Hypothalamus (tissue), 51 donors: ENCODE measurements at regions not wholly inside any gene's neighbourhood (a gene's known extent, or its start where the extent isn't known, plus 50 kb on each side); places are given as distances from the start of the nearest gene placed in this dataset.

ENCODE experiments used
- DNase-seq, 51 donors: peaks; one replicate each; lab custom pipeline; 2025; lab: John Stamatoyannopoulos, UW

DNA sequence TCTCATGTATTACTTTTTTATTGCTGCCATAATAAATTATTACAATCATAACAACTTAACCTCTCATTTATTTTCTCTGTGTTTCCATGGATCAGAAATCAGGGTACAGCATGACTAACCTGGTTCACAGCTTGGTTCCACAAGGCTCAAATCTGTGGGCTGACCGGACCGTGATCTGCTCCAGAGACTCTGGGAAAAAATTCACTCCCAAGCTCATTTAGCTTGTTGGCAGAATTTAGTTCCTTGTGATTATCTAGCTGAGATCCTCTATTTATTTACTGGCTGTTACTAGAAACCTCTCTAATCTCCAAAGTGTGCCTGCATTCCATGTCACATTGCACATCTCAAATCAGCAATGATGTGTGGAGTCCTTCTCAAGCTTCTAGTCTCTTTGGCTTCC lies 386.6 kb downstream of the DIPK2A start:
- no peak for DNase-seq

GRCh38 chr3:144361002-144361401 lies 389.4 kb downstream of the DIPK2A start:
- DNase-seq, result no peak

- no peak for DNase-seq
These were observed 390.5 kb downstream of the DIPK2A start for GRCh38 chr3:144362126-144362525.

DNA sequence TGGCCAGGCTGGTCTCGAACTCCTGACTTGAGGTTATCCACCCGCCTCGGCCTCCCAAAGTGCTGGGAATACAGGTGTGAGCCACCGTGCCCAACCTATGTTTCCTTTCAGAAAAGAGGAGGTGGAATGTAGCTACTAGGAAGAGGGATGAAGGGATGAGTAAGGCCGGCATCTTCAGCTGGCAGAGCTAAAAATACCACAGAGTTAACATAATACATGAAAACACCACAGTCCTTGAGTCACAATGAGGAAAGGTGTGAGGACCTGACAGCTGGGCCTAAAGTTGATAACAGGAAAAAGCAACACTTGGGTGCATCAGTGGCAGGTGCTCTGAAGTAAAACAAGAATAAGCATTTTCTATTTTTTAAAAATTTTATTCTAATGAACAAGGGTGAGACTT lies 392.2 kb downstream of the DIPK2A start:
- no peak for DNase-seq

DNA sequence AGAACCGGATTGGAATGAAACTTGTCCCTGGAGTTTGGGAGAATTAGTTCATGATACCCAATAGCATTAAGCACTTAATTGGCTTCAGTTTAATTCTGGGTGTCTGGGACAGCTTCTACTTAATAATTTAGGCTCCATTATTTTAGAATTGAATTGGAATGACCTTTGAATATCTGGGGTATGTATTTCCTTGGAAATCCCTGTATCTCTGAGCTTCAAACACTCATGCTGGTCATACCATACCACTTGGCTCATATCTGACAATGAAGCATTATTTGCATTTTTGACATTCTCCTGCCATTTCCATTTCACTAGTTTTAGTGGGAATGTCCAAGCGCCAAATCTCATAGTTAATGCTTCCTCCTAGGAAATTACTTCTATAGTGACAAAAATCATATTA lies 393.1 kb downstream of the DIPK2A start:
- no peak for DNase-seq

GRCh38 chr3:144369129-144369879 lies 397.7 kb downstream of the DIPK2A start:
- DNase-seq, result no peak

DNA sequence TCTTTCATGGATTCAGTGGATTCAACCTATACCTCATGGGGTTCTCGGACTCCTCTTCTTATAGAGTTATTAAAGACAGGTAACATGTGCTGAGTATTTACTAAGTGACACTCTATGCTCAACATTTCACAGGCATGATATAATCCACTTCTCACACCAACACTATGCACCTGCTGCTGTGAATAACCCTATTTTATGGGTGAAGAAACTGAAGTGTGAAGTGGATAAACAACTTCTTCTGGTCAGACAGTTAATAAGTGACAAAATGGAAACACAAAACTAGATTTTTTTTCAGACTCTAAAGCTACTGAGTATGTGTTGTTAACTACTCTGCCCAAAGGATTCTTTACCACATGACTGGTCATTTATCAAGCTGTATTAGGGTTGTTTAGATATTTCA lies 403.5 kb downstream of the DIPK2A start:
- DNase-seq, result no peak

- peak in 21 of 51 donors; percentile 1 to 69 (median 9) for DNase-seq
These were observed 409.2 kb downstream of the DIPK2A start for GRCh38 chr3:144380849-144381248.

DNA sequence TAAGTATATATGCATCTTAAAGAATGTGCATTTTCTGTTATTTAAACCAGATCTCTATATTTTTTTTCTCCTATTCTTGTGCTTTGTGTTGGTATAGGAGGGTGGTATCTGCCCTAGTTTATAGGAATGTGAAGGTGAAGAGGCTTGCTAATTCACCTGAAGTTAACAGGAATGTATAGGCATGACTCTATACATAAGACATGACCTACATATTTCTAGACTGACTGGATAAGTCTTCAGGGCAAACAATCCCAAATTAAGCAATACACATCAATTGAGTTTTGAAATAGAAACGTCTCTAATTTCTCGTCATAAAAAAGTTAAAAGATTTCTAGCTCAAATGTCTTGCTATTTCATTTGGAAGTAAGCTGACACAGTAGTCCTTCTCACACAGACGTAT lies 410.0 kb downstream of the DIPK2A start:
- DNase-seq, result no peak

- no peak for DNase-seq
These were observed 412.8 kb downstream of the DIPK2A start for GRCh38 chr3:144384241-144384979.

GRCh38 chr3:144390786-144391185 lies 419.2 kb downstream of the DIPK2A start:
- DNase-seq, result no peak

DNA sequence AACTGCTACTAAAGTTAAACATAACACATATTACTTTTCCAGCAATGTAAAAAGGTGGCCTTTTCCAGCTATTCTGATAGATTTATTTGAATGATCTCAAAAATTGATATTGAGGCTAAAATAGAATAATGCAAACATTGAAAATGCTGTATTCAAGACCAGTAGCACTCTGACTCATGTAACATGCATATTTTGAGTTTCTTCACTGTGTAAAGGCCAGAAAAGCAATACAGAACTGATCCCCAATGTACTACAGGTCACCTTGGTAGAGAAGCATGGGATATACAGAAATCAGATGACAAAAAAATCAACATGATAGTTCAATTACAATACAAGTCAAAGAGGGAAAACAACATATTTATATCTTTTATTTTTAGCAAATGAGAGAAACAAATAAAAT lies 419.6 kb downstream of the DIPK2A start:
- DNase-seq, result no peak

- no peak for DNase-seq
These were observed 422.4 kb downstream of the DIPK2A start for GRCh38 chr3:144394032-144394431.

- DNase-seq, result no peak
These were observed 430.8 kb downstream of the DIPK2A start for GRCh38 chr3:144402430-144402829.

DNA sequence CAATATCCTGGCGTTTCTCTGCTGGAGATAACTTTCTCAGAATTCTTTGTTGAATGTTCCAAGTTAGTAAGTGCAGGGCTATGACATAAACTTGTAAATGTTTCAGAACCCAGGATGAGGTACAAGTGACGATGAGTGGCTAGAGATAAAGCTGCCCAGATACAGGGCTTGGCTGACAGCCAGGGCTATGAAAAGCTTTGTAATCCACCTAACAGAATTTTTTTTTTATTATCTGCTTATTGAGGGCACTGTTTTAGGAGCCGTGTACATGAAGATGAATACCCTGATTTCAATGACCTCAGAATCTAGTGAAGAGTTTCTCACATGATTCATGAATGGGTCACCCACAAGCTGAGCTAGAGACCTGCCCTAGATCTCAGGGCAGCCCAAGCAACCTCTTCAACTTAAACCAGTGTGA lies 431.4 kb downstream of the DIPK2A start:
- DNase-seq, result no peak

DNA sequence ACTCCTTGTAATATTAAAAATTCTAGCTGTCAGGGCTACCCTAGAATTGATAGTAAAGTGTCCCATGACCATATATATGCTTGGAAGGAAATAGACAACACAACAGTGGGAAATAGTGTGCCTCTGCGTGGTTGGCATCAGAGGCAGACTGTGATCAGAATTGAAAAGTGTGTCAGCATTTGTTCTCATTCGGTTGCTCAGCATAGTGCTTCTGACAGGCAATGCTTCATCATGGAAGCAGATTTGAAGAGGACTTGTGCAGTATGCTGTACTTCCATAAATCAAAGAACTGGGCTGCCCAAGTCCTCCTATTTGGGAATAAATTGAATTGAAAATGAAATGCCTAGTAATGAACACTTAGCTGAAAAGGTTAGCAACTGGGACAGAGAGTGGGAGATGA lies 435.7 kb downstream of the DIPK2A start:
- peak in 2 of 51 donors; percentile 13 to 18 for DNase-seq

- no peak for DNase-seq
These were observed 437.7 kb downstream of the DIPK2A start for GRCh38 chr3:144409319-144409718.

DNA sequence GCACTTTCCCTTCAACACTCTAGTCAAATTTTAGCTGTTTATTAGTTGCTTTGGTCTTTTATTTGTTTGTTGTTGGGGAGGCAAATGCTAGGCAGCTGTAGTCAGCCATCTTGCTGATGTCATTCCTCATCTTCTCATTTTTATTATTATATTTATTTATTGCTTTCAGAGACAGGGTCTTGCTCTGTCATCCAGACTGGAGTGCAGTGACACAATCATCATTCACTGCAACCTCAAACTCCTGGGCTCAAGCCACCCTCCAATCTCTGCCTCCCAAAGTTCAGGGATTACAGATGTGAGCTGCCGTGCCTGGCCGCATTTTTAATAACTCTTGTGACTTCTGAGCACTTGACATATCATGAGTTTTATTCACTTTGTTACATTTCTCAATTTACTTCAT lies 441.4 kb downstream of the DIPK2A start:
- no peak for DNase-seq

DNA sequence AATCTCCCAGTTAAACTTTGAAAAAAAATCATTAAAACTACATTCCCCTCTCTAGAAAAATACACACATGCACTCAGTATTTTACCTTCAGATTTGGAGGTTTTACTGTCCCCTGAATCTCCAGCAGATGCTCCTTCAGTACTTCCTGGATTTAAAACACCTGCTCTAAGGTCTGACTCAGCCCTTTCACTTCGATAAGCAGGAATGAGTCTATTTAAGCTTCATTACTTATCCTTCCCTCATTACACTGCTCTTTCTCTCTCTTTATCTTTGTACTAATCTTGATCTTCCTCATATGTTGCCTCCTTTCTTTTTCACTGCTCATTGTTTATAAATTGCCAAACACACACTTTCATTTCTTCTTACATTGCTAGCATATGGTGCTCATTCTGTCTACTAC lies 443.9 kb downstream of the DIPK2A start:
- no peak for DNase-seq

DNA sequence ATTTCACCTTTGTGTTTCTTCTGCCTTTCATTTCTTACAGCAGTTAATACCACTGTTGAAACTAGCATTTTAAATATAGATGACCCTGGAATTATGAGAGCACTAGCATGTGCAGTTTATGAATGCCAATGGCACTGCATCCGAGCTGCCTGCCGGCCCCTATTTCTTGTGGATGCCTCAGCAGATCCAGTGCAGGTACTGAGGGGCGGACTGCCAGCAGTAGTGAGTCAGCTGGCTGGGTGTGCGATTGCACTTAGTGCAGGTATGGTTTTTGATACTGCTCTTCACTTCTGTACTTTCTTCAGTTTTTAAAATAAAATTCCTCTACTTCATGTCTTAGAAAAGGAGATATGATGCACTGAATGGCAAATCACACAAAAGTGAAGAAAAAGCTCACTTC lies 453.0 kb downstream of the DIPK2A start:
- no peak for DNase-seq

DNA sequence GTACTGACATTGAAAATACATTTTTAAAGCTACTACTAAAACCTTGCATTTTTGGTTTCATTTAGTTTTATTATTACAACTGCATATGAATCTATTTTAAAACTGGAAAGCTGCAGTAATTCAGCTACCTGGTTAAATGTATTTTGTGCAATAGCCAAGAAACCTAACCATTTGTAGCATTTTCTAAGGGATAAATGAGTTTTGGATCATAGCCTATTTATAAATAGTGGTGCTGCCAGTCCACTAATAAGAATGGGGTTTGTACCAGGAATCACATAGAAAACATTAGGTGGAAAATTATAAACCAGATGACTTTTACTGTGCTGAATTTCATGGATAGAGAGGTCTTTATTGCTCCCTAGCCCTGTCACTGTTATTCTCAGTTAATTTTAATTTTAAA lies 454.7 kb downstream of the DIPK2A start:
- no peak for DNase-seq

GRCh38 chr3:144426967-144427366 lies 455.3 kb downstream of the DIPK2A start:
- DNase-seq, result no peak
